ENCODE measurements at regions not wholly inside any gene's neighbourhood (a gene's known extent, or its start where the extent isn't known, plus 50 kb on each side); places are given as distances from the start of the nearest gene placed in this dataset.

- no peak overlapping the region for H3K27ac ChIP-seq
- TF ChIP-seq EP300 (IDR thresholded peaks at IDR 0.05) (no peak), POLR2A (IDR thresholded peaks at IDR 0.05) (no peak), POLR2AphosphoS5 (IDR thresholded peaks at IDR 0.05) (no peak)
- TF ChIP-seq, protein P1, sequence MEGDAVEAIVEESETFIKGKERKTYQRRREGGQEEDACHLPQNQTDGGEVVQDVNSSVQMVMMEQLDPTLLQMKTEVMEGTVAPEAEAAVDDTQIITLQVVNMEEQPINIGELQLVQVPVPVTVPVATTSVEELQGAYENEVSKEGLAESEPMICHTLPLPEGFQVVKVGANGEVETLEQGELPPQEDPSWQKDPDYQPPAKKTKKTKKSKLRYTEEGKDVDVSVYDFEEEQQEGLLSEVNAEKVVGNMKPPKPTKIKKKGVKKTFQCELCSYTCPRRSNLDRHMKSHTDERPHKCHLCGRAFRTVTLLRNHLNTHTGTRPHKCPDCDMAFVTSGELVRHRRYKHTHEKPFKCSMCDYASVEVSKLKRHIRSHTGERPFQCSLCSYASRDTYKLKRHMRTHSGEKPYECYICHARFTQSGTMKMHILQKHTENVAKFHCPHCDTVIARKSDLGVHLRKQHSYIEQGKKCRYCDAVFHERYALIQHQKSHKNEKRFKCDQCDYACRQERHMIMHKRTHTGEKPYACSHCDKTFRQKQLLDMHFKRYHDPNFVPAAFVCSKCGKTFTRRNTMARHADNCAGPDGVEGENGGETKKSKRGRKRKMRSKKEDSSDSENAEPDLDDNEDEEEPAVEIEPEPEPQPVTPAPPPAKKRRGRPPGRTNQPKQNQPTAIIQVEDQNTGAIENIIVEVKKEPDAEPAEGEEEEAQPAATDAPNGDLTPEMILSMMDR (IDR thresholded peaks at IDR 0.05): no peak
- no peak overlapping the region for H3K4me3 ChIP-seq
- H3K9me3 ChIP-seq: no peaks in the 10 kb centered on the region
- WGBS, 2 donors (ENCODE audit: low coverage in 1 of 2): 67% methylated on average over 5 of the region's 10 CpGs; no CpG with 5 or more reads in 1 of the 2 donors
- no peaks in the 10 kb centered on the region for H3K27me3 ChIP-seq
- H3K4me1 ChIP-seq: no peaks in the 10 kb centered on the region
- H3K36me3 ChIP-seq: no peaks in the 10 kb centered on the region
- no peak for ATAC-seq
These were observed 1141.6 kb upstream of the MIR17HG start for GRCh38 chr13:90205911-90206310.

DNA sequence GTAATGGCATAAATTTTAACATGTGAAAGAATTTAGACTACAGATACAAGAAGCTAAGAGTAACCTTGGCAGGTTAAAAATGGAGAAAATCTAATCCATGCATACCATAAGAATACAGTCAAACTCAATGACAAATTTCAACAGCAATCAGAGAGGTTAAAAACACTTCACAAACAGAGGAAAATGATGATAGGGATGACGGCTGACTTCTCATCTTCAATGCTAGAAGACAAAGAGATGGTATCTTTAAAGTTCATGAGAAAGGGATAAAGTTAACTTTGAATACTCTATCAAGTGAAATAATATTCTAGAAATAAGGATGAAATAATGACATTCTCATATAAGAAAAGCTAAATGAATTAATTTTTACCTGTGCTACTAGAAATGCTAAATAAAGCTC lies 1130.2 kb upstream of the MIR17HG start:
- Histone ChIP-seq H3K9me3 (no peaks in the 10 kb centered on the region), H3K27me3 (no peaks in the 10 kb centered on the region), H3K27ac (no peak overlapping the region), H3K4me1 (no peaks in the 10 kb centered on the region), H3K4me3 (no peak overlapping the region), H3K36me3 (no peaks in the 10 kb centered on the region)
- WGBS, 2 donors (ENCODE audit: low coverage in 1 of 2): 87 to 100% methylated on average over 1 of the region's 1 CpG
- no peak for TF ChIP-seq EP300 (IDR thresholded peaks at IDR 0.05)
- TF ChIP-seq, protein P1 (IDR thresholded peaks at IDR 0.05): no peak
- no peak for TF ChIP-seq POLR2AphosphoS5 (IDR thresholded peaks at IDR 0.05)
- TF ChIP-seq POLR2A (IDR thresholded peaks at IDR 0.05): no peak
- ATAC-seq: no peak

- TF ChIP-seq POLR2AphosphoS5 (IDR thresholded peaks at IDR 0.05) (no peak), POLR2A (IDR thresholded peaks at IDR 0.05) (no peak), EP300 (IDR thresholded peaks at IDR 0.05) (no peak)
- TF ChIP-seq, protein P1 (IDR thresholded peaks at IDR 0.05): no peak
- ATAC-seq: no peak
- no peaks in the 10 kb centered on the region for H3K4me1 ChIP-seq
- no peak overlapping the region for H3K27ac ChIP-seq
- H3K27me3 ChIP-seq: no peaks in the 10 kb centered on the region
- WGBS, 2 donors (ENCODE audit: low coverage in 1 of 2): 91 to 100% methylated on average over 3 of the region's 3 CpGs
- no peak overlapping the region for H3K4me3 ChIP-seq
- no peaks in the 10 kb centered on the region for H3K9me3 ChIP-seq
- H3K36me3 ChIP-seq: no peaks in the 10 kb centered on the region
These were observed 1124.7 kb upstream of the MIR17HG start for GRCh38 chr13:90222758-90223157.

DNA sequence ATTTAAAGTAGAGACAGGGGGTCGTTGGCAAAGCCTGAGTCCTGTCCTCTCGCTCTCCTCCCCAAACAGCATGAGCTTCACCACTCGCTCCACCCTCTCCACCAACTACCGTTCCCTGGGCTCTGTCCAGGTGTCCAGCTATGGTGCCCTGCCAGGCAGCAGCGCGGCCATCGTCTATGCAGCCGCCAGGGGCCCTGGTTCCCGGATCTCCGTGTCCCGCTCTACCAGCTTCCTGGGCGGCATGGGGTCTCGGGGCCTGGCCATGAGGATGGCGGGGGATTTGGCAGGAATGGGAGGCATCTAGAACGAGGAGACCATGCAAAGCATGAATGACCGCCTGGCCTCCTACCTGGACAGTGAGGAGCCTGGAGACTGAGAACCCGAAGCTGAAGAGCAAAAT lies 1117.2 kb upstream of the MIR17HG start:
- ATAC-seq: no peak
- WGBS, 2 donors (ENCODE audit: low coverage in 1 of 2): 81% methylated on average over 2 of the region's 17 CpGs; no CpG with 5 or more reads in 1 of the 2 donors
- Histone ChIP-seq H3K27ac (no peak overlapping the region), H3K4me1 (no peaks in the 10 kb centered on the region), H3K9me3 (no peaks in the 10 kb centered on the region), H3K4me3 (no peak overlapping the region), H3K36me3 (no peaks in the 10 kb centered on the region), H3K27me3 (no peaks in the 10 kb centered on the region)
- no peak for TF ChIP-seq EP300 (IDR thresholded peaks at IDR 0.05)
- no peak for TF ChIP-seq POLR2A (IDR thresholded peaks at IDR 0.05)
- TF ChIP-seq, protein P1 (IDR thresholded peaks at IDR 0.05): no peak

DNA sequence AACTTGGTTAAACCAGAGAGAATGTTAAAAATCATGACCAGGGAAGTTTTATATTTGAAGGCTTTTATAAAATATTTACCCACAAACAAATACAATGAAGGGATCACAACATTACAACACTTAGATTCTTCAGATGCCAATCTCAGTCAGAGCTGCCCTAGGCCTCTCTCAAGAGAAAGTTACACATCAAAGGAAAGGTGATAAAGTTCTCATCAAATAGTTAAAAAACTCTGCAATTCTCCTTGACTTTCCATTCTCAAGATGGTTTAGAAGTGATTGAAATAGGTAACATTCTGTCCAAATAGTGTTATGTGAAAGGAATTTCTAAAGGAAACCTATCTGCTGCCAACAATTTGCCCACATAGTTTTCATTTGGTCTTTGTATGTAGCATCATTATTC lies 1115.2 kb upstream of the MIR17HG start:
- Histone ChIP-seq H3K27me3 (no peaks in the 10 kb centered on the region), H3K4me1 (no peaks in the 10 kb centered on the region), H3K9me3 (no peaks in the 10 kb centered on the region), H3K27ac (no peak overlapping the region), H3K36me3 (no peaks in the 10 kb centered on the region), H3K4me3 (no peak overlapping the region)
- TF ChIP-seq EP300 (IDR thresholded peaks at IDR 0.05) (no peak), POLR2AphosphoS5 (IDR thresholded peaks at IDR 0.05) (no peak), POLR2A (IDR thresholded peaks at IDR 0.05) (no peak)
- TF ChIP-seq, protein P1 (IDR thresholded peaks at IDR 0.05): no peak
- ATAC-seq: no peak

All from gastroesophageal sphincter (tissue), 4 donors.